Islet of Langerhans (tissue), 1 donor: ENCODE measurements at regions not wholly inside any gene's neighbourhood (a gene's known extent, or its start where the extent isn't known, plus 50 kb on each side); places are given as distances from the start of the nearest gene placed in this dataset.
"Not testable (repeated sequence)": the region's sequence is repeated elsewhere in the genome, so short reads cannot be mapped to it uniquely, and the experiment has no call there.

Experiments used
- FAIRE-seq: peaks from one replicate; lab custom pipeline; 2011; peaks lifted over from hg19 to GRCh38; lab: Jason Lieb, UNC

DNA sequence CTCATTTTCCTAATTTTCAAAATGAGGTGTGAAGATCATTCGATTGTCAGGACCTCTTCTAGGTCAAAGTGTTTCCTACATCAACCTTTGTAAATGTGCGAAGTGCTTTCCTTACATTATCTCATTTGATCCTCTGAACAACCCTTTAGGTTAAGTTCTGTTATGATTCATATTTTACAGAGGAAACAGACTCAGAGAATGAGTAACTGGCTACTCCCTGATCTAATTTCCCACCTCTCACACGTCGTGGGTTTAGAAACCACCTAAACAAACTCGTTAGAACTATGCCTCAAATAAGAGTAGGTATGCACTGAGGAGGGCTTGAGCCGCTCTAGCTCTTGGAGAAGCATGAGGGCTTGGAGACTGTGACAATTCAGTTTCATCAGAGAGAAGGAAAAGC is 148.6 kb downstream of the CD47 start:
- no peak for FAIRE-seq

DNA sequence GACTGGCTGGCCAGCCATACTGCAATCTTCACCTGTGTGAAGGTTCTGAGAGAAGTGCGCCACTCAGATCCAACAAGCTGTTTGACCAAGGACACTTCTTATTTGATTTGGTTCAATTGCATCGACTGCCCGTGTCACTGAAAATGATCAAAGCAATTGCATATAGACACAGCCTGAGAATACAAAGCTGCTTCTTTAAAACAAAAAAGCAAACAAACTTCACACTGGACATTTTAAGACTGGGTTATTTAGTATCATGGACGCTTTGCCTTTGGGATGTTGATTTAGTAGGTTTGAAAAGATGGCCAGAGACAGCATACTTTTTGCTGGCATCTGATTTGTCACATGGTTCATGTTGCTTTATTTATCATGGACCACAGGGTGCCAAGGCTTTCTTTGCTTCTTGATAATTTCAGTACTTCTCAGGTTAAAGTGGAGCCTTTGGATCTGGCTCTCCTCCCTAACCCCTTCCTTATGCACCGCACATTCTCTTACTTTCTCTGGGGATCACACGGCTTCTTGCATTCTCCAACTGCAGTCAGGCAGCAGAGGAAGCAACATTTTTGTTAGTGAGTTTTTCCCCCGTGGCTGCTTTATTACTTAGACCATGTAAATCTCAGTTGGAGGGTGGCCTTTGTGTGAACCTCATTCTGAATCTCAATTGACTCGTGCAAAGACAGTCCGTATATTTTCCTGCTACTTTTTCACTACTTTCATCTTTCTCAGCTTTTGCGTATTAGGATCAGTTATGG is 151.0 kb downstream of the CD47 start:
- no peak for FAIRE-seq

GRCh38 chr3:107938143-107938542 is 152.7 kb downstream of the CD47 start:
- no peak for FAIRE-seq

DNA sequence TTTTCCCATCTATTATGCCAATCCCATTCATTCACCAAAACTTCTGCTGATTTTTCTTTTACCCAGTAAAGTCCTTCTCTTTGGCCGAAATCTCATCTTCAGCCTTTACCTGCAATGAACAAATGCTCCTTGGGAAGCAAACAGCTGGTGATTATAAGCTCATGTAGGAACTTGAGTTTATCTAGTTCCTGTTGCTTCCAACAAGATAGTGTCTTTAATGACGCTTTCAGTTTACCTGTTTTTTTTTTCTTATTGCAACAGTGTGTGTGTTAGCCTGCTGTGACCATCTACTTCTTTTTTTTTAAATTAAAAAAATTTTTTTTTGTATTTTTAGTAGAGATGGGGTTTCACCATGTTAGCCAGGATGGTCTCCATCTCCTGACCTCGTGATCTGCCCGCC is 156.0 kb downstream of the CD47 start:
- no peak for FAIRE-seq

DNA sequence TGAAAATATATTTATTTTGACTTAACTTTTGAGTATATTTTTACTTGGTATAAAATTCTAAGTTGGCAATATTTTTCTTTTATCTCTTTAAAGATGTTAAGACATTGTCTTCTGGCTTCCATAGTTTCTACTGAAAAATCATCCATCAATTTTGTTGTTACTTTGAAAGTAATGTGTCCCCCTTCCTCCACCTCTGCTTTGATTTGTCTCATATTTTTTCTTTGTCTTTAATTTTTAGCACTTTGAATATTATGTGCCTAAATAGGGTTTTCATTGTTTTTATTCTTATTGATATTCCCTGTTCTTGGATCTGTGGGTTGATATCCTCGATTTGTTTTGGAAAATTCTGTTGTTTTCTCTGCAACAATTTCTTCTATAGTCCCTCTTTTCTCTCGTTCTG is 157.4 kb downstream of the CD47 start:
- FAIRE-seq = peak; percentile 49

GRCh38 chr3:107931326-107931725 is 159.5 kb downstream of the CD47 start:
- FAIRE-seq = no peak

- FAIRE-seq = no peak
Measured at GRCh38 chr3:107929088-107929487, 161.7 kb downstream of the CD47 start.

DNA sequence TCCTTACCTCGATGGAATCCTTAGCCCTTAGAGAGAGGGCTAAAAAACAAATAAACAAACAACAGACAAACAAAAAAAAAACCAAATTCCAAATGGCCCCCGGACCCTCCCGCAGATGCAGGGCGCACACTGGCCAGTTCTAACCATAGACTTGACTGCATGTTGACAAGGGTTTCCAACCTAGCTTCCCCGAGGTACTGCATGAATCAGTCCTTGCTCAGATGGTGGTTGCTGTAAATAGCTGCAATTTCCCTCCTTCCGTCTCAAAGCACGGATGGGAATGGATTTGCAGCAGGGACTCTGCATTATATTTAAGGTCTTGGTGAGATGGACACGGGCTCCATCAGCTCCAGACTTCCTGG is 162.8 kb downstream of the CD47 start:
- no peak for FAIRE-seq

- FAIRE-seq = no peak
Measured at GRCh38 chr3:107927361-107928083, 163.3 kb downstream of the CD47 start.

DNA sequence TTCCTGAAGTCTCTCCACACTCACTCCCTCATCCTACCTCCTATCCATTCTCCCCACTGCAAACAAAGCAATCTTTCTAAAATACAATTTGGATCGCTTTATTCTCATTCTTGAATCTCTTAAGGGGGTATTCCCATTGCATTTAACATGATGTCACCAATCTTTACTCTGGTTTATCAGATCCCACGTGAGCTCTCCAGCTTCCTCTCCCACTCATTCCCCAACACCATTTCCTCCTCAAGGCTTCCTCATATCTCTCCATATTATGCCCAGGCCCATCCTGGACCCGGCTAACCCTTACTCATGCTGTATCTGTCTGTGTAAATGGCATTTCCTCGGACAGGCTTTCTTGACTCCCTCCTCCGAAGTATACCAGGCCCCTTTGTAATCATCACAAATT is 165.0 kb downstream of the CD47 start:
- no peak for FAIRE-seq

GRCh38 chr3:107921038-107921437 is 169.8 kb downstream of the CD47 start:
- FAIRE-seq = no peak

GRCh38 chr3:107920538-107920937 is 170.3 kb downstream of the CD47 start:
- FAIRE-seq = no peak

DNA sequence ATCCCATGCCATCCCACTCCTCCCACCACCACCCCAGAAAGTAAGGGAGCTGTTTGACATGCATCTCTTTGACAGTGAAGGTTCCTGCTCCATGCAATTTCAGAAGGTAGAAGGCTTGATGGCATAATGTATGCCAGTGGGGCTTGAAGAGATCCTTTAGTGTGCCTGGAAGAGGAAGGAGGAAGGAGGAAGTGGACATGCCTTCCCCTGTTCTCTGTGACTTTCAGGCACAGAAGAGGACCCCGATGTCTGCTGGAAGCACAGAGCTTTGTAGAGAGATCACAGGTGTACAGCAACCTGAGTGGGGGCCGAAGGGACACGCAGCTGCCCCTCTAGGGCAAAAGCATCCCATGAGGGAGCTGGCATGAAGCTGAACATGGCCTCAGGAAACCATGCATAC is 171.6 kb downstream of the CD47 start:
- no peak for FAIRE-seq

- no peak for FAIRE-seq
Measured at GRCh38 chr3:107916171-107916570, 174.7 kb downstream of the CD47 start.

- FAIRE-seq = peak; percentile 9
Measured at GRCh38 chr3:107915706-107916105, 175.1 kb downstream of the CD47 start.

GRCh38 chr3:107913701-107914100 is 177.1 kb downstream of the CD47 start:
- no peak for FAIRE-seq

- FAIRE-seq = no peak
Measured at GRCh38 chr3:107911337-107912000, 179.4 kb downstream of the CD47 start.

GRCh38 chr3:107910713-107911259 is 180.0 kb downstream of the CD47 start:
- FAIRE-seq = no peak

- FAIRE-seq = not testable (repeated sequence)
Measured at GRCh38 chr3:107909583-107909982, 181.2 kb downstream of the CD47 start.

GRCh38 chr3:107907996-107908395 is 182.8 kb downstream of the CD47 start:
- no peak for FAIRE-seq

DNA sequence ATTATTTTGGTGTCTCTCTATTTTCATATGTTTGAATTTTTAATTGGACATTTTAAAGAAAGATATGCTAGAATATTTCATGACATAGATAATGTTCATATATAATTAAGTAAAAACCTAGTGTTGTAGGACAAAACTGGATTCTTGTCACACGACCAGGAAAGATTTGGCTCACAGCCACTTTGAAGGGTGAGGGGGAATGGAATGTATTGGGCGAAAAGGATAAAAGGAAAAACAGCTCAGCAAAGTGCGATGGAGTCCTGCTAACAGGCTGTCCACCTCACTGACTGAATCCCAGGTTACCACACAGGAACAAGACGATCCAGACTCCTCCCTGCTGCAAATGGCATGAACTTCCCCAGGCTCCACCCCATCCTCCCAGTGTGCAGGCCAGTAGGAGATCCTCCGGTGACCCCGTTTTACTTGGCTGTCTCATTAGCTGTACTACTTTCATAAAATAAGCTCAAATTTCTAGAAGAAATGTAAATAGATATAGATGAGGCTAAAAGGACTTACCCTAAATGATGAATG is 186.2 kb downstream of the CD47 start:
- no peak for FAIRE-seq

DNA sequence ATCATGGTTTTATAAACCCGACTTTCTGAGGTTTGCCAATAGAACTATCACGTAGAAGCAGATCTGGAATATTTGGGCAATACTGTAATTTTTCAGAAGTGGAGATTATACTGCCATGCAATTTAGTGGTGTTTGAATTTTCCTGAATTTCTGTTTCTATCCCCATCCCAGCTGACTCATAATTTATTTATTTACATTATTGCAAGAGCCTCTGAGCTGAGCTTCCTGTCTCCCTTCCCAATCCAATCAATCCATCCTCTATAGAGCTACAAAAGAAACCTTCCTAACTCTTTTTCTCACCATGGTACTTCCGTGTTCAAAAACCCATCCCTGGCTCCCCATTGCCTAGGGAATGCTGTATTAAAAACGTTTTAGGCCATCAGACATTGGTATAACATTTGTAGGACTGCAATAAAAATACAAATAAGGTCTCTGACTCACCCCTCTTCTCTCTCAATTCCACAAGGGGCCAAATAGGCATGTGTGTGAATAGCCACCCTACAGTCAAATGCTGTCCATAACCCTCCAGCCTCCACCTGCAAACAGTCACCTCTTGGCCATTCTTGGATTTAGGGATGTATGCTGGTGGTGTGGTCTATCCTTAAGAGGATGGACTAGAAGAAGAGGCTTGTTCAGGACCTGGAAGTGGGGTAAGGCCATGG is 190.7 kb downstream of the CD47 start:
- no peak for FAIRE-seq
